SU-DHL-6 (cell line): ENCODE measurements at regions not wholly inside any gene's neighbourhood (a gene's known extent, or its start where the extent isn't known, plus 50 kb on each side); places are given as distances from the start of the nearest gene placed in this dataset.

Experiments used
- H2AFZ ChIP-seq: fragments of 200-600 bp; sonication (generic); 2 replicates; pipeline ENCODE4 v1.6.1; 2014; ENCODE audit warnings: low read depth, mild to moderate bottlenecking, moderate library complexity, mixed read lengths, antibody characterized with exemption, low read length; ENCODE audit not compliant: severe bottlenecking
- H3F3A ChIP-seq: fragments of 200-600 bp; shearing (Covaris generic); 2 replicates; pipeline ENCODE4 v1.6.0; 2016; ENCODE audit warnings: antibody characterized with exemption, mild to moderate bottlenecking; ENCODE audit not compliant: insufficient read depth
- H3K27ac ChIP-seq: fragments of 200-600 bp; sonication (generic); 2 replicates; pipeline ENCODE4 v1.5.1; 2016; ENCODE audit warnings: low read depth, mild to moderate bottlenecking, low read length, moderate library complexity, mixed read lengths
- H3K27me3 ChIP-seq: fragments of 200-600 bp; sonication (generic), shearing (Covaris generic); 2 replicates; pipeline ENCODE4 v1.6.0; 2014; ENCODE audit warnings: mild to moderate bottlenecking, low read length
- H3K36me3 ChIP-seq: fragments of 200-600 bp; sonication (generic); 2 replicates; pipeline ENCODE4 v1.6.1; 2014; ENCODE audit warnings: mild to moderate bottlenecking, low read length, mixed read lengths
- H3K4me2 ChIP-seq: fragments of 300-600, 200-600 bp; shearing (Covaris generic), sonication (generic); 2 replicates; pipeline ENCODE4 v1.6.0; 2014; ENCODE audit warnings: low read length, low read depth, mild to moderate bottlenecking; ENCODE audit not compliant: poor library complexity, severe bottlenecking
- H3K4me3 ChIP-seq: fragments of 200-600 bp; sonication (generic); 2 replicates; pipeline ENCODE4 v1.5.1; 2014; ENCODE audit warnings: antibody characterized with exemption, low read length, mild to moderate bottlenecking, mixed read lengths; ENCODE audit not compliant: insufficient read depth, poor library complexity, severe bottlenecking
- H3K79me2 ChIP-seq: fragments of 200-600 bp; sonication (generic); 2 replicates; pipeline ENCODE4 v1.6.1; 2014; ENCODE audit warnings: mild to moderate bottlenecking, low read length, moderate library complexity; ENCODE audit not compliant: insufficient read depth
- H3K9ac ChIP-seq: fragments of 200-600 bp; sonication (generic); 2 replicates; pipeline ENCODE4 v1.7.0; 2014; ENCODE audit warnings: mild to moderate bottlenecking, low read length
- H3K9me2 ChIP-seq: fragments of 200-600 bp; sonication (generic); replicated peaks from 2 replicates; pipeline ENCODE4 v1.6.1; 2014; ENCODE audit warnings: low read length; ENCODE audit not compliant: insufficient read depth
- H3K9me3 ChIP-seq: fragments of 200-600 bp; sonication (generic); 2 replicates; pipeline ENCODE4 v1.6.1; 2014; ENCODE audit warnings: low read length, mixed read lengths; ENCODE audit not compliant: insufficient read depth
- H4K20me1 ChIP-seq: fragments of 200-600 bp; sonication (generic); 2 replicates; pipeline ENCODE4 v1.6.1; 2014; ENCODE audit warnings: low read depth, mild to moderate bottlenecking, antibody characterized with exemption, low read length, moderate library complexity, mixed read lengths
- EZH2phosphoT487 ChIP-seq: fragments of 200-600 bp; sonication (generic), shearing (Covaris generic); conservative IDR thresholded peaks from 2 replicates; pipeline ENCODE4 v1.6.1; 2018; ENCODE audit warnings: mild to moderate bottlenecking, antibody characterized with exemption, low read length, moderate library complexity, mixed read lengths
- TF ChIP-seq, protein P1 (sequence below): fragments of 200-600 bp; sonication (generic); IDR thresholded peaks from one replicate; pipeline ENCODE4 v1.5.1; 2017; ENCODE audit warnings: antibody characterized with exemption, mild to moderate bottlenecking, low read length, moderate library complexity; ENCODE audit not compliant: insufficient read depth, poor library complexity, severe bottlenecking

DNA sequence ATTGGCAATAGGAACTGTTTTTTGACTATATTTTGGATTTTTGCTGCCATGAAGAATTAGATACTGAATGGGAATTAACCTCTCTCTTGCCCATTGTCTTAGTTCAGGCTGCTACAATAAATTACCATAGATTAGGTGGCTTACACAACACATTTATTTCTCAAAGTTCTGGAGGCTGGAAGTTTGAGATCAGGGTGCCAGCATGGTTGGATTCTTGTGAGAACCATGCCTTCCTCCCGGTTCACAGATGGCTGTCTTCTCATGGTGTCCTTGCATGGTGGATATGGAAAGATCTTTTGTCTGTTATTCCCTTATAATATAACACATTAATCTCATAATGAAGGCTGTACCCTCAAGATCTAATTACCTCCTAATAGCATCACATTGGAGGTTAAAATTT is 836.4 kb downstream of the SLC4A3 start:
- Histone ChIP-seq H3K4me3 (no peak overlapping the region), H2AFZ (no peak overlapping the region), H3K79me2 (no peaks in the 10 kb centered on the region), H3K36me3 (no peaks in the 10 kb centered on the region), H3K27me3 (no peaks in the 10 kb centered on the region), H3K27ac (no peak overlapping the region), H3K4me2 (no peak overlapping the region), H3K9me3 (no peaks in the 10 kb centered on the region), H3F3A (no peaks in the 10 kb centered on the region), H3K9me2 (no peaks in the 10 kb centered on the region), H3K9ac (no peak overlapping the region), H4K20me1 (no peaks in the 10 kb centered on the region)
- TF ChIP-seq EZH2phosphoT487, result no peak
- TF ChIP-seq, protein P1, sequence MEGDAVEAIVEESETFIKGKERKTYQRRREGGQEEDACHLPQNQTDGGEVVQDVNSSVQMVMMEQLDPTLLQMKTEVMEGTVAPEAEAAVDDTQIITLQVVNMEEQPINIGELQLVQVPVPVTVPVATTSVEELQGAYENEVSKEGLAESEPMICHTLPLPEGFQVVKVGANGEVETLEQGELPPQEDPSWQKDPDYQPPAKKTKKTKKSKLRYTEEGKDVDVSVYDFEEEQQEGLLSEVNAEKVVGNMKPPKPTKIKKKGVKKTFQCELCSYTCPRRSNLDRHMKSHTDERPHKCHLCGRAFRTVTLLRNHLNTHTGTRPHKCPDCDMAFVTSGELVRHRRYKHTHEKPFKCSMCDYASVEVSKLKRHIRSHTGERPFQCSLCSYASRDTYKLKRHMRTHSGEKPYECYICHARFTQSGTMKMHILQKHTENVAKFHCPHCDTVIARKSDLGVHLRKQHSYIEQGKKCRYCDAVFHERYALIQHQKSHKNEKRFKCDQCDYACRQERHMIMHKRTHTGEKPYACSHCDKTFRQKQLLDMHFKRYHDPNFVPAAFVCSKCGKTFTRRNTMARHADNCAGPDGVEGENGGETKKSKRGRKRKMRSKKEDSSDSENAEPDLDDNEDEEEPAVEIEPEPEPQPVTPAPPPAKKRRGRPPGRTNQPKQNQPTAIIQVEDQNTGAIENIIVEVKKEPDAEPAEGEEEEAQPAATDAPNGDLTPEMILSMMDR, result no peak

DNA sequence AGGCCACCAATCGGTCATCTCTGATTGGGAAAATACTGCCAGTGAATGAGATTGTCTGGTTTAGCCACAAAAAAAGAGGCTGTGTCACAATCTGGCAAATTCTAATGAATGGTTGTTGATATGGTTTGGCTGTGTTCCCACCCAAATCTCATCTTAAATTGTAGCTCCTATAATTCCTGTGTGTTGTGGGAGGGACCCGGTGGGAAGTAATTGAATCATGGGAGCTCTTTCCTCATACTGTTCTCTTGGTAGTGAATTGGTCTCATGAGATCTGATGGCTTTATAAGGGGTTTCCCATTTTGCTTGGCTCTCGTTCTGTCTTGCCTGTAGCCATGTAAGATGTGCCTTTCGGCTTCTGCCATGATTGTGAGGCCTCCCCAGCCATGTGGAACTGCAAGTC is 838.3 kb downstream of the SLC4A3 start:
- no peaks in the 10 kb centered on the region for H3K27me3 ChIP-seq
- no peaks in the 10 kb centered on the region for H3F3A ChIP-seq
- no peak overlapping the region for H3K4me2 ChIP-seq
- no peaks in the 10 kb centered on the region for H3K36me3 ChIP-seq
- H3K79me2 ChIP-seq, result no peaks in the 10 kb centered on the region
- H3K9me2 ChIP-seq, result no peaks in the 10 kb centered on the region
- no peaks in the 10 kb centered on the region for H3K9me3 ChIP-seq
- TF ChIP-seq EZH2phosphoT487, result no peak
- TF ChIP-seq, protein P1, result no peak
- no peak overlapping the region for H2AFZ ChIP-seq
- no peak overlapping the region for H3K9ac ChIP-seq
- H3K27ac ChIP-seq, result no peak overlapping the region
- H4K20me1 ChIP-seq, result no peaks in the 10 kb centered on the region
- H3K4me3 ChIP-seq, result no peak overlapping the region

DNA sequence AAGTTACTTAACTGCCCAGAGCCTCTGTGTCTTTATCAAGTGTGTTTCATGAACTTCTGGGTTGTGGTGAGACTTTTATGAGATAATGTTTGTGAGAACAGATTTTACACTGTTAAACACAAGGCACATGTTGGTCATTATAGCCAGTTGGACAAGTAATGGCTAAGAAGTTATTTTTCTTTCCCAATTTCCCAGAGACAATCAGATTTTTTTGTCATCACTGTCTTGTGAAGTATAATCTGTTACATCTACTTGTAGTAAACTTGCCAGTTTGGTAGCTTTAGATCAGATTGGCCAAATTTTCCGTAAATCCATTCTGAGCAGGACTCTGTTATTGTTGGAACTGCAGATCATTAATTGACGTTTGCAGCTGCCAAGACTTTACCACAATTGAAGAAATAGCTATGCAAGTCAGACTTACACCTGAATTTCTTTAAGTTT is 838.8 kb downstream of the SLC4A3 start:
- Histone ChIP-seq H4K20me1 (no peaks in the 10 kb centered on the region), H3K36me3 (no peaks in the 10 kb centered on the region), H3K79me2 (no peaks in the 10 kb centered on the region), H3K9ac (no peak overlapping the region), H3K4me2 (no peak overlapping the region), H3K27ac (no peak overlapping the region), H3K4me3 (no peak overlapping the region), H3F3A (no peaks in the 10 kb centered on the region), H3K9me3 (no peaks in the 10 kb centered on the region), H2AFZ (no peak overlapping the region), H3K27me3 (no peaks in the 10 kb centered on the region), H3K9me2 (no peaks in the 10 kb centered on the region)
- TF ChIP-seq, protein P1, result no peak
- no peak for TF ChIP-seq EZH2phosphoT487

GRCh38 chr2:220469201-220469600 is 841.8 kb downstream of the SLC4A3 start:
- no peaks in the 10 kb centered on the region for H3K79me2 ChIP-seq
- no peak overlapping the region for H3K4me3 ChIP-seq
- H3K9ac ChIP-seq, result no peak overlapping the region
- H3K9me3 ChIP-seq, result no peaks in the 10 kb centered on the region
- H3K27me3 ChIP-seq, result no peaks in the 10 kb centered on the region
- no peaks in the 10 kb centered on the region for H3K36me3 ChIP-seq
- no peak overlapping the region for H3K4me2 ChIP-seq
- no peaks in the 10 kb centered on the region for H3F3A ChIP-seq
- no peaks in the 10 kb centered on the region for H3K9me2 ChIP-seq
- no peak overlapping the region for H2AFZ ChIP-seq
- no peak overlapping the region for H3K27ac ChIP-seq
- no peaks in the 10 kb centered on the region for H4K20me1 ChIP-seq
- TF ChIP-seq, protein P1, result no peak
- no peak for TF ChIP-seq EZH2phosphoT487
